Femur (tissue), 1 donor: ENCODE measurements at regions not wholly inside any gene's neighbourhood (a gene's known extent, or its start where the extent isn't known, plus 50 kb on each side); places are given as distances from the start of the nearest gene placed in this dataset.
"Not testable (repeated sequence)": the region's sequence is repeated elsewhere in the genome, so short reads cannot be mapped to it uniquely, and the experiment has no call there.

ENCODE experiments used
- DNase-seq: peaks from one replicate; pipeline ENCODE4 v3.0.0-alpha.2; 2017

DNA sequence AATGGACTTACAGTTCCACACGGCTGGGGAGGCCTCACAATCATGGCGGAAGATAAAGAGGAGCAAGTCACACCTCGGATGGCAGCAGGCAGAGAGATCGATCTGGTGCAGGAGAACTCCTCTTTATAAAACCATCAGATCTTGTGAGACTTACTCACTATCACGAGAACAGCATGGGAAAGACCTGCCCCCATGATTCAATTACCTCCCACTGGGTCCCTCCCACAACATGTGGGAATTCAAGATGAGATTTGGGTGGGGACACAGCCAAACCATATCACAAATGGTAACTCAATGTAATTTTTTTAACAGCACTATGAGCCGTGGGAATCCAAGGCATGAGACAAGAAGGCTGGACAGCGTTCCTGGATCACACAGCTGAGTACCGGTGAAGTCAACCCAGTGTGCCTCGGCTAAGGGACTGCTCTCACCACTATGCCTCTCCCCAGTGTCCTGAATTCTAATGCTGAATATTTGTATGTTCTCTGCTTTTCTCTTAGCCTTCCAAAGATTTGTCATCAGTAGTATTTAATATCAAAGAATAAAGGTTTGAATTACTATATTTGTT lies 84.3 kb downstream of the IRS2 start:
- DNase-seq, result not testable (repeated sequence)

DNA sequence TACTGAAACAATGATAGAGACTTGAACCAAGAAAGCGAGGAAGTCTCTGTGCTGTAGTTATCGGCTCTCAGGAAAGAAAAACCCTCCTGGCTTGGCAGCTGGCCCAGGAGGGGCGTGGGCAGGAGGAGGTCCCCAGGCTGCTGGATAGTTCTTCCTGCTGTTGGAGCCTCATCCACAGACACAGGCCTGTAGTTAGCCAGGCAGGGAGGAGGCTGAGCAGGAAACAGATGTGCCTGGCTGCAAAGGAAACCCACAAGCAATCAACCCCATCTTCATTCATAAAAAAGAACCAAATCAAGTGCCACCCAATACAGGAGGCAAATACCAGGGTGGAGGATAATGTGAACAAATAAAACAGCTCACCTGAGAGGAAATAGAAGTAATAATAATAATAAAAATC lies 86.2 kb downstream of the IRS2 start:
- peak; percentile 90 for DNase-seq

DNA sequence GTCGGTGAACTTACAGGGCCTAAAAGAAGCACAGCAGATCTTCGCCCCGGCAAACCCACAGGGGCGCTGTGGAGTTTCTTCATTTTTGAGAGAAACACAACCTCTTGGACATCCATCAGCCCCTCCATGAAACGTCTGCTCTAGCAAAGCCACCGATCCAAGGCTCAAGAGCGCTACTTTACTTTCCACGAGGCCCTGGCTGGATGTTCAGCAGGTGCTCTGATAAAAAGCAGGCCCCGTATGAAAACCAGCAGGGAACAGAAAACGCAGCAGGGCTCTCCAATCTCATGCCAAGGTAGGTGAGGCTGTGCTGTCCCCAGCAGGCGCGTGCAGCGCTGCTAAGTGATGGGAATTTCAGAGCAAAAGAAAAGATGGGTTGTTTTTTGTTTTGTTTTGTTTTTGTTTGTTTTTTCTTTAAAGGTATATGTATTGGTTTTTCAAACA lies 86.7 kb downstream of the IRS2 start:
- DNase-seq, result no peak

DNA sequence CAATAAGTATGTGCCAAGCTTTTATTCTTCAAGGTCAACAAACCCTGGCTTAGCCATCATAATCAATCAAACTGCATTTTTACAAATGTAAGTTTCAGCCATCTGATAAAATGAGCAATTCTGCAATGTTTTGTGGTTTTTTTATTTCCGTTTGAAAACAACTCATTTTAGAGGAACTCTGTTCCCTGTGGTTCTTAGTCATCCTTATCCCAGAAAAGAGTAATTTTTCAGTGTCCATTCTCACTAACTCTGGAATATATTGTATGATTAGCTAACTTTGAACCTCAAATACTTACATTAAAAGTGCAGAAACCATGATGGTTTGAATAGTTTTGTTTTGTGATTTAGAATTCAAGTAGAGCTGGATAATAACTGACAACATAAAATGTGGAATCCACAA lies 87.6 kb downstream of the IRS2 start:
- no peak for DNase-seq

DNA sequence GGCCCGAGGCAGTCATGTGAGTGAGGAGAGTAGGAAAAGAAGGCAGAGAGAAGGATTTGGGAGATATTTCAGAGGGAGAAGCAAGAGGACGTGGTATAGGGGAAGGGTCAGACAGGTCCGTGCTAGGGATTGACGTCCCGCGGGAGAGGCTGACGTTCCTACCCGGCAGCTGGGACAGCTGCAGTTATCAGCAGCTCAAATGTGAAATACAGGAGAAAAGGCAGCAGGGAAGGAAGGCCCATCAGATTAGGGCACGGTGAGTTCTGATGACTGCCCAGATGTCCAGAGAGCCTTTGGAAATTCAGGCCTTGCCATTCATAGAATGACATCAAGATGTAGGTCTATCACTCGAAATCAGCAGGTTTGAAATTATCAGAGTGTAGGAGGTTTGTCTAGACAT lies 88.4 kb downstream of the IRS2 start:
- DNase-seq, result no peak

DNA sequence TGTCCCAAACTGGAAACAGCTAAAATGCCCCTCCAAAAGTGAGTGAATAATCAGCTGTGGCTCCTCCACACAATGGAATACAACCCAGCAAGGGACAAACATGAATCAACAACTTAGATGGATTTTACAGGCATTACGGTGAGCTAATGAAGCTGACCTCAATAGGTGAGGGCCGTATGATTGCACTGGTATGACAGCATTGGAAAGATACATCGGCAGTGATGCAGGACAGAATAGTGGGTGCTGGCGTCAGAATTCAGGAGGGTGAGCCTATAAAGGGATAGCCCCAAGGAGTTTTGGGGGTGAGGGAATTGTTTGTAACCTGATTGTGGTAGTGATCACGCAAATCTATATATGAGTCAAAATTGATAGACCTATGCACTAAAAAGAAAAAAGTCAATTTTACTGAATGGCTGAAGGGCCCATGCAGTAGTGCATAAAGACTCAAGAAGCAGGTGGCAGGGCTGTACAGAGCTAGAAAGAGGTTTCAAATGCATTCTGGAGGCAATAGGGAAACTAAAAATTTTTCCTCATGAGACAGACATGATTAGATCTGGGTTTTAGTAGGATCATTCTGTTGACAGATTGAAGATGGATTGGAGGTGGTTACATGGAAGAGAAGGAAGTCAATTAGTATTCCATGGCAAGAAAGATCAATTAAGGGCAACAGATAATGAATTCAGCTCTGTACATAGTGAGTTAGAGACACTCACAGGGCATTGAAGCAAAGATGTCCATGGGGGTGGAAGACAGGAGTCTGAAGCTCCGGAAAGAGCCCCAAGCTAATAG lies 90.8 kb downstream of the IRS2 start:
- DNase-seq, result no peak

DNA sequence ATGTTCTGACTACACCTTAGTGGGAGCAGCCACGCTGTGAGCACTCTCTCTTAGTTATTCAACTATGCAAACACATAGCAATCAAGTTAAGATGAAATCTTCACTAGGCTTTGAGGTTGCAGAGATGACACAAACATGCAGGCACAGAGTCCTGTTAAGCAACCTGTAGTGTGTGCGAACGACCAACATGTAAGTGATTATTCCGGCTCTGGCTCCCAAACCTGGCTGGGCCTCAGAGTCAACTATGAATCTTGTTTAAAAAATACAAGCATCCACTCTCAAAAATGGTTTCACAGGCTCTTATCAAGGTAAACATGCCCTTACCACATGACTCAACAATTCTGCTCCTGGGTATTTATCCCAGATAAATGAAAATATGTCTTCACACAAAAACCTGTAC lies 91.4 kb downstream of the IRS2 start:
- DNase-seq, result no peak

DNA sequence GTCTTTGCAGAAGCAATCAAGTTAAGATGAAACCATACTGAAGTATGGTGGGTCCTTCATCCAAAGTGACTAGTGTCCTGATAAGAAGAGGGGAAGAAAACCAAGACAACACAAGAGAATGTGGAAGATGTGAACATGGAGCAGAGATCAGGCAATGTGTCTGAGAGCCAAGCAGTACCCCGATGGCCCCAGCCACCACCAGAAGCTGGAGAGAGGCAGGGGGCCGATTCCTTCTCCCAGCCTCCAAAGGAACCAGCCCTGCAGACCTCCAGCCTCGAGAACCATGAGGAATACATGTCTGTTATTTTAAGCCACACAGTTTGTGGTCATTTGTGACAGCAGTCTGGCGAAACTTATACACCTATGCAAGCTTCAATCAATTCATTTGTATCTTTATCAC lies 93.2 kb downstream of the IRS2 start:
- DNase-seq, result no peak

DNA sequence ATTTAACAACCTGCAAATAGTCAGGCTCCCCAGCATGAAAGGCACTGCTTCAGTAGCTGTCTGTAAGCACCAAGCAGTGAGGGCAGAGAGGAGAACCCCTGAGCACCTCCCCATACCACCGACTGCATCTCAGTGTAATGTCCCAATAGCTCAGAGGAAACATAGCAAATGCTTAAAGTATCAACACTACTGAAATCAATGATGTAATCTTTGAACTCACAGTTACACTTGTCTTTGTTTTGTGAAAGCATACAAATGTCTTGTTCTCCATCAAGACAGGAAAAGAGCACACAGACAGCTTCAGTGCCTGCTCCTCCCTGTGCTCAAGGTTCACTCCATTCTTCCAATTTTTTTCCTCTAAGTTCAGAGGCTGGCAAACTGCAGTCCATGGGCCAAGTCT lies 94.7 kb downstream of the IRS2 start:
- DNase-seq, result no peak

DNA sequence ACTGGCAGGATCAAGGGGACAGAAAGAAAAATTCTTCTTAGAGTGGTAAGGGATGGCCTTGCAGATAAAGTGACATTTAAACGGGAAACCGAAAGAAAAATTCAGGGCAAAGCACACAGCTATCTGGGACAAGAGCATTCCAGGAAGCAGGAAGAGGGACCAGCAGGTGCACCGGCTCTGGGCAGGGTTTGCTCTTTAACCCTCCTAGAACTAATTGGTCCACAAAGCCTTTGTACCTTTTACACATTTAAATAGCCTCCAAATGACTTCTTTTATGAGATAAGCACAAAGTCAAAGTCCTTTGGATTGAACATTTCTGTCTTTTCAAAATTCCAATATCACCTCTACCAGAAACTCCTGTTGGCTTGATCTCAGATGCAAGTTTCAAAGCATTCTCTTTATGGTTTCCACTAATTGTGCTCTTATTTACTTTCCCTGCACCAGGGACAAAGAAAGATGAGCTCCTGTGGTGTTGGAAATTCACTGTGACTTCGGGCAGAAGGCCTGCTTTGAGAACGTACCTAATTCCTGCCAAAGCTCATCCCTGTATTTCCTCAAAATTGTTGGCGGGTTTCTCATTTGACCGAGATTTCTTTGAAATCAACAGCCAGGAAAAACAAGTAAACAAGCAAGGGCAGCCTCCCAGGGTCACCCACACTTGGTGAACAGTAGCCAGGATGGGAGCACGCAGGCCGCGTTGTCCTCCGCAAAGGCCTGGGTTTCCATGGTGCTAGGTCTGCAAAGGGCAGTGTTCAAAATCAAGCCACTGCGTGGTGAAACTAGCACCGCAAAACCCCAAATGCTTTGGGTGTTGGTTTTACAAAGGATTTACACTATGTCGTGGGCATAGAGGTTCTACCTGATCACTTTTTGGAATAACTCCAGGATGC lies 98.6 kb downstream of the IRS2 start:
- no peak for DNase-seq

DNA sequence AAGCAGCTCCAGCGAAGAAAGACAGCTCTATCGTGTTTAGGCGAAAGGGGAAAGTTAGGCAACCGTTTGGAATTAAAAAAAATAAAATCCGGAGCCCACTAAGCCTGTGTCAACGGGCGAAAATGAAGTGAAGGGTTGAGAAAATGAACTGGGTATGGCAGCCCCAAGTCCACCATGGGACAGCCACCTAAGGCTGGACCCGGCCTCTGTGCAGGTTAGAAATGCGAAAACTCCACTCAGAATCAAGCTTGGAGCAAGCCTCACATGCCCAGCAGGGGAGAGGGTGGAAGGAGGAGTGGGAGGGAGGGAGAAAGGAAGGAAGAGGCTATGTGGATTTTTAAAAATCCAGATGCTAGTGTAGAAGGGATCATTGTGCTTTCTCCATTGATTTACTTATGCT lies 101.2 kb downstream of the IRS2 start:
- no peak for DNase-seq

DNA sequence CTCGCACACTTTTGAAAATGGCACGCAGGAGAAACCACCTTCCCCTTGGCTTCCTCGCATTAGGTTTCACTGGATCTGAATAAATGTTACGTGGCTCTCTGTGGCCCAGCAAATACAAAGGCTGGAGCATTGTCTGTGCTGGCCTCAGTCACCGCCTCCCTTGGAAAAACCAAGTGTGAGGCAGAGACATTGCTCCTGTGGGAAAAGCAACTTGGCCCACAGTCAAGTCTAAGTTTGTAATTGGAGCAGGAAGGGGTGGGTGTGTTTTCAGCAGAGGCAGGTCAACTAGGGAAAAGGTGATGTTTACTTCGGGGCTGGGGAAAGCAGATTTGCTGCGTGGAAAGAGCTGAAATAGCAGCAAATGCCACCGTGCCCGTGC lies 101.6 kb downstream of the IRS2 start:
- DNase-seq, result peak; percentile 49

DNA sequence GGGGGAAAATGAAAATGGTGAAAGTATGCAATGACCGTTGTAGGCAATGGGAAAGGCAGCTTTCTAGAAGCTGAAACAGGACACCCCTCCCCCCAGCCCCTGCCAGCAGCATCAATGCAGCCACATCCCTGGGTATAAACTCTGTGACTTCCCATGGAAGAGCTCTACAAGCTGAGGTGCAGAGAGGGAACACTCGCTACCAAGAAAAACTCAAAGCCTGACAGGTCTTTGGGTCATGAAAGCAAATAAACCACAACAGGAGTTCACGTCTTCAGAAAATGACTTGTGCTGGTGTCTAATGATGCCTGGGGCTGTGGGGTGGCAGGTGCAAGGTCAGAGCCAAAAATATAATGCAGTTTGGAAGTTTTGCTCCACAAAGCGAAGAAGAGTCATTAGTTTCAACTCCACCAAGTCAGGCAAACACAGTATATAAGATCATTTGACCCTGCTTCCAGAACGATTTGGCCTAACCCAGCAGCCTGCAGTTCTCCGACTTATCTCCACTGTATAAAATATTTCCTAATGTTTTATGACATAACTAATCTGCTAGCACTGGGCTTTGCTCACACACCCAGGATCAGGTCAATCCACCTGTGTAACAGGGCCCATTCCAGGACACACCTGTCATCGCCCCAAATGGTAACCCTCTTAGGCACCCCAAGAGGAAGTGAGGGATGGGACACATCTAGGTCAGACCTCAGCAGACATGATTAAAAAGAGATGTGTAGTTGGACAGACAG lies 102.1 kb downstream of the IRS2 start:
- no peak for DNase-seq

DNA sequence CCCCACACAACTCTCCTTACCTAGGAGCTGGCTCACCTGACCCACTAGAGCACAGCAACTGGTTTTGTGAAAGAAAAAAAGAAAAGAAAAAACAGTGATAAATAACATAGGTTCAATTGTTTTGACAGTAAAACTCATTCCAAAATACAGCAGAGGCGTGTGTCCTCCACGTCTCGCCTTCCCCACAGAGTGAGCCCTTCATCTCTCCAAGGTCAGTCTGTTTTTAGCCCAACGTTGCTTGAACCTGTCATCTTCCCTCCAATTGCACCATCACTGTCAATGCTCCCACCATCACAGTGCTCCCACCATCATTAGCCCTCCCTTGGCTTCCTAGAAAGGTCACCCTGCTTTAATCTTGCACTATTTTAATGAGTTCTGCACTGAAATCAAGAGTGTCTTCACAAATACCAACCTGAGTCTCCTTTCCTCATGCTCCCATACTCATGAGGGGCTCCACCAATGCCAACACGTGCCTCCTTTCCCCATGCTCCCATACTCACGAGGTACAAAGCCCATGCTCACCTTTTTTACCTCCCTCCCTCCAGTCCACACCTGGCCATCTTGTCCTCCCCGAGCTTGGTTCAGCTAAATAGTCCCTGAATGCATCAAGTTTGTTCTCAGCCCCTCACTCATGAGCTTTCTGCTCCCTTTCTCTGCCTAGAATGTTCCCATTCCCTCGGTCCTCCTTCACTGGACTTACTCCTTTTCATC lies 103.7 kb downstream of the IRS2 start:
- DNase-seq, result no peak

DNA sequence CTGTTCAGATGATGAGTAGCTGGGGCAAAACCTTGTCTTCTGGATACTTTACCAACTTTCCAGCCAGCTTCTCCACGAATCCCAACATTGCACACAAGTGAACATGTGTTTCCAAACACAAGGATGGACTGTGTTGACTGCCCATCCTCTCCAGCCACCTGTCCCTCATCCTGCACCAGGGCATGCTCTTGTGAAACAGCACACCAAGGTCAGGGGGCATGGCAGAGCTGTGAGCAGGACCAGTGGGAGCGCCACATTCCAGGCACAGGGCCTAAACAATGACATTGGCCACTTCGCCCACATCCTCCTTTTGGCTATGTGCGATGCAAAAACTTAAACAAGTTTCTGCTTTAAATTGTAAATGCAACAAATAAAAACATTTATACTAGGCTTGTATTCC lies 105.5 kb downstream of the IRS2 start:
- DNase-seq, result no peak

DNA sequence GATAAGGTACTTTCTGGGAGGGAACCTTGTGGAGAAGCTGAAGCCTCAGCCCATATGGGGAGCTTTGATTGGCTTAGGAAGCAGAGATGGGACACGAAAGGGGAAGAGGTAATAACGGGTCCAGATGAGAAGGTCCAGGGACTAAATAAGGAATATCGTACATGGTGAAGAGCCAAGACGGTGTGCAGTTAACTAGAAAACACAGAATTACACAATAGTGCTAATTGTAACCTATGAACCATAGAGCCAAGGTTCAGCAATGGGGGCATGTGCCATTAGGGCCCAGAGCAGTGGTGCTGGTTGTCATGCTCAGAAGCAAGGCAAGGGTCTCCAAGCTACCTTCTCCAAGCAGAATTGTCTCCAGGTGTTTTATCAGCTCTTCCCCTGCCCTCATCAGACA lies 106.1 kb downstream of the IRS2 start:
- no peak for DNase-seq

DNA sequence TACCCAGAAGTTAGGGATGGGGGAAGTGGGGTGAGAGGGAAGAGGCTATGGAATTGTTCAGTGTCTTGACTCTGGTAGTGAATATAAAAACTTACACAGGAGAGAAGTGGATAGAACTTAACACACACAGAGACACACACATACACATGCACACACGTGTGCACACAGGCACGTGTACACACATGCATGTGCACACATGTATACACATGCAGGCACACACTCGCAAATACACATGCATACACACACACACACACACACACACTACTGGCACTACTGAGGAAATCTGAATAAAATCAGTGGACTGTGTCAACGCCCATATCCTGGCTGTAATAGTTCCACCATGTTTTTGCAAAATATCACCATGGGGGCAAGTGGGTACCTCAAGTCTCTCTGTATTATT lies 107.9 kb downstream of the IRS2 start:
- DNase-seq, result no peak

DNA sequence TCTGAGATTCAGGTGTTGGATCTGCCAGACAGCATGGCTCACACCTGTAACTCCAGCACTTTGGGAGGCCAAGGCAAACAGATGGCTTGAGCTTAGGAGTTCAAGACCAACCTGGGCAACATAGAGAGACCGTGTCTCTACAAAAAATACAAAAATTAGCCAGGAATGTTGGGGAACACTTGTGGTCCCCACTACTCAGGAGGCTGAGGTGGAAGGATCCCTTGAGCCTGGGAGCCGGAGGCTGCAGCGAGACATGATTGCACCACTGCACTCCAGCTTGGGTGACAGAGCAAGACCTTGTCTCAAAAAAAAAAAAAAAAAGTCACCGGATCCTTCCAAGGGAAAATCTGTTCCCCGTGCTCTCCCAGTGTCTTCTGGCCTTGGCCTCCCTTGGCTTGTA lies 109.2 kb downstream of the IRS2 start:
- DNase-seq, result no peak

DNA sequence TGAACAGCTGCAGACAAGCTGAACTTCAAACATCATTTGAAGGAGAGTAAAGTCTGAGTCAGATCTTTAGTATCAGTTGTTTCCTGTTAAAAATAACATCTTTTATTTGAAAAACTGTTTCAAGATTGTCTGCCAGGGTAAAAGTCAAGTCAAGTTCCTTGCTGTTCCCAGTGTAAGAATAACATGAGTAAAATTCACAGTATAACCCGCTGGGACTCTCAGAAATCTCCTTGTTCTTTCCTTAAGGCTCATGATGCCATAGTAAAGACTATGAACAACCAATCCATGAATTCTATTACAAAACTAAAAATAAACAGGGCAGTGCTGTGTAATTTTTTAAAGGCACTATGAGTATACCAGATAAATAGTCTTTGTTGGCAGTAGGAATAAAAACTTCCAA lies 112.9 kb downstream of the IRS2 start:
- no peak for DNase-seq

DNA sequence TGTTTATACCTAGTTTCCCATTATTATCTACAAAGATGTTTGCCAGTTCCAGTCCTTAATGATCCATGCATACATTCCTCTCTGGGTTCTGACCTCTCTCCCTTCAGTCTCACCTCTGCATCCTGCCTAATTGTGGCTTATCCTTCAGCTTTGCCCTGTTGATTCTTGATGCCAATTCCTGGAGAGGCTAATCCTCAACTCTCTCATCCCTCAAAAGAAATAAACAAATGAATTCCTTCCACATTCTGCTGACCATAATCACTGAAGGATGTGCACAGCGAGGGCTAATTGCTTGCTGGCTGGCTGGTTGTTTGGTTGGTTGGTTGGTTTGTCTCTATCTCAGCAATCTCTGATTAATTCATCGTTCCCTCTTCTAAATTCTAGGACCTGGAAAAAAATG lies 113.8 kb downstream of the IRS2 start:
- no peak for DNase-seq

DNA sequence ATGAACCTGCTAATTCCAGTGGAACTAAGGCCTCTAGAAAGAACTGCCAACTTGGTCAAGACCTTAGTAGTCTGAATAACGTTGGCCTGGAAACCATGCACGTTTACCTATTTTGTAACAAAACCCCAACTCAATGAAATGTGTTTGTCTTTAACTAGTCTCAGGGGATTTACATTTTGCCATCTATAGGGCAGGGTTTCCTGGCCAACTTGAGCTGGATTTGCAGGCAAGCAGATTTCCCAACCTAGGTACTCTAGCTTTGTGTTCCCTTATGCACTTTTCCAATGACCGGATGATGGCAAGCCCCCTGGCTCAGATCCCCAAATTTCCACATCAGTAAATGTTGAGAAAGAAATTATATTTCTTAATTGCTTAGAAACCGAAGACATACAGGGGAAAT lies 114.5 kb downstream of the IRS2 start:
- no peak for DNase-seq

DNA sequence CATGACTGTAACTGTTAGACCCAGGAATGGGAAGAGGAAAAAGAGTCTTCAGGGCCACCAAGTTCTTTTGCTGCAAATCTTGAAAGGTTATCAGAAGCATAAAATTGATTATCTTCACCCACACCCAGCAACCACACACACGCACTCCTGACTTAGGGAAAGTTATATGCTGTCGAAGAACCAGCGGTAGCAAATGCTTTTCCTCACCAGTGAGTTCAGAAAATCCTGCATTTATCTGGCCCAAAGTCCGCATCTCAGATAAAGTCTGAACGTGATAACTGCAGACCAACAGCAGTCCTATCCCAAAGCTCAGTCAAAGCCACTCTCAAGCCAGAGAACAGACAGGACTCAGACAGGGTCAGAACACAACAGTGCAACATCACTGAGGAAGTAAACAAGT lies 115.6 kb downstream of the IRS2 start:
- no peak for DNase-seq

DNA sequence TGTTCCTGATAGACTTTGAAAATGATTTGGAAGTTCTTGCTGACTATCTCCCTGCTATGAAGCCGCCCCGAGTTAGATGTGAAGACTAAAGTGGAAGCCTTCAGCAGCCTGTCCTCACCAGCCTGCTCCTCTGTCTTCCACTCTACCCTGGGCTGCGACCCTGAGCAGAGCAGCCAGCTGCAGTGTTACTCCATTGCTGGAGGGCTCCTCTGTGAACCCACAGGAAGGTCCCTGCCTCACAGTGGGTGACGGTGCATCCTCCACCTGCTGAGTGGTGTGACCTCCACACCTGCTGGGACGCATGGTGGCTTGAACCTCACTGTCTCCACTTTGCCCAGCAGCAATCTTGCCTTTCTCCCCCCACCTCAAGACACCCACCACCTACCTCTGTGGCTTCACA lies 116.4 kb downstream of the IRS2 start:
- DNase-seq, result no peak
